Thyroid gland (tissue), 4 donors: ENCODE measurements at regions not wholly inside any gene's neighbourhood (a gene's known extent, or its start where the extent isn't known, plus 50 kb on each side); places are given as distances from the start of the nearest gene placed in this dataset.

Source experiments
- CTCF ChIP-seq, 6 experiments: fragments of 200-600 bp in 3 of 6; fragments of 450-650 bp in 3 of 6; sonication (generic) in 3 of 6; IDR thresholded peaks; one replicate each; pipeline ENCODE4 v1.5.1; 2016 to 2019; ENCODE audit warnings: antibody characterized with exemption in 6 of 6, mild to moderate bottlenecking in 2 of 6, inconsistent platforms in 1 of 6, moderate library complexity in 1 of 6
- POLR2A ChIP-seq, 2 donors: fragments of 450-650 bp; IDR thresholded peaks; one replicate each; pipeline ENCODE4 v1.6.1; 2017; ENCODE audit warnings: antibody characterized with exemption in 2 of 2, mild to moderate bottlenecking in 2 of 2, moderate library complexity in 1 of 2

DNA sequence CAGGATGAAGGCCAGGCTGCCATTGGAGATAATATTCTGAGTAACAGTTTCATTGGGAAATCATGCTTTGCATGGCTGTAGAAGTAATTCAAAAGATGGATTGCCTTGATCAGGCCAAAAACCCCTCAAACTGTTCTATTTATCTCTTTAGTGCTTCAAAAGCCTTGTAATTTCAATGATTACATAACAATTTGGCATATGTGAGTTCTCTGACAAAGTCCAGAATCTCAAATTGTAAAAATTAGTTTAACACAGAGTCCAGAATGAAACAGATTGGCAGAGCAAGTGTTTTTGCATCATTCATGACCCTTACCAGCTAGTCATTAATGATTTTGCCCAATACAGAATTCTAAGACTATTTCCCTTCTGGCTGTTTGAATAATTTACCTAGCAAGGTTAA is 347.3 kb downstream of the SPRY1 start:
- TF ChIP-seq POLR2A (IDR thresholded peaks at IDR 0.05) (no peak), CTCF (IDR thresholded peaks at IDR 0.05) (no peak)
